ENCODE measurements at regions not wholly inside any gene's neighbourhood (a gene's known extent, or its start where the extent isn't known, plus 50 kb on each side); places are given as distances from the start of the nearest gene placed in this dataset.

DNA sequence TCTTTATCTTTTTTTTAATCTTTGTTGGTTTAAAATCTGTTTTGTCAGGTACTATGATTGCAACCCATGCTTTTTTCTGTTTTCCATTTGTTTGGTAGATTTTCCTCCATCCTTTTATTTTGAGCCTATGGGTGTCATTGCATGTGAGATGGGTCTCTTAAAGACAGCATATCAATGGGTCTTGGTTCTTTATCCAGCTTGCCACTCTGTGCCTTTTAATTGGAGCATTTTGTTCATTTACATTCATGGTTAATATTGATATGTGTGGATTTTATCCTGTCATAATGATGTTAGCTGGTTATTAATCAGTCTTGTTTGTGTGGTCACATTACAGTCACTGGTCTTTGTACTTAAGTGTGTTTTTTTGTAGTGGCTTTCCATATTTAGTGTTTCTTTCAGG, 159.9 kb downstream of the CENPF start:
- TF ChIP-seq CTCF (IDR thresholded peaks at IDR 0.05) (no peak), EP300 (IDR thresholded peaks at IDR 0.05) (no peak)
